ENCODE measurements at regions not wholly inside any gene's neighbourhood (a gene's known extent, or its start where the extent isn't known, plus 50 kb on each side); places are given as distances from the start of the nearest gene placed in this dataset.

- no peak for TF ChIP-seq ZFP30 (CRISPR knock-in tag; IDR thresholded peaks at IDR 0.05)
- TF ChIP-seq PATZ1 (CRISPR knock-in tag; IDR thresholded peaks at IDR 0.05; ENCODE audit: borderline replicate concordance), result no peak
- TF ChIP-seq RARB (CRISPR knock-in tag; IDR thresholded peaks at IDR 0.05), result no peak
- no peak for TF ChIP-seq TOX (CRISPR knock-in tag; IDR thresholded peaks at IDR 0.05; ENCODE audit: borderline replicate concordance)
- TF ChIP-seq GLIS3 (CRISPR knock-in tag; IDR thresholded peaks at IDR 0.05), result no peak
- no peak for TF ChIP-seq CREB5 (CRISPR knock-in tag; IDR thresholded peaks at IDR 0.05; ENCODE audit: low read depth)
- no peak for TF ChIP-seq CSDC2 (CRISPR knock-in tag; IDR thresholded peaks at IDR 0.05)
- no peak for TF ChIP-seq ZFP3 (CRISPR knock-in tag; IDR thresholded peaks at IDR 0.05)
Observed at GRCh38 chr3:159472611-159473010, 516.0 kb upstream of the IL12A start.

All from SK-N-SH treated with all-trans-retinoic acid at 6 μM for 48 hours (cell line).